ENCODE measurements at regions not wholly inside any gene's neighbourhood (a gene's known extent, or its start where the extent isn't known, plus 50 kb on each side); places are given as distances from the start of the nearest gene placed in this dataset.

- no peak for TF ChIP-seq CTCF (IDR thresholded peaks at IDR 0.05)
- no peak for TF ChIP-seq POLR2A (IDR thresholded peaks at IDR 0.05)
These were observed 130.8 kb upstream of the LARP1 start for GRCh38 chr5:154624341-154624740.
